ENCODE measurements at regions not wholly inside any gene's neighbourhood (a gene's known extent, or its start where the extent isn't known, plus 50 kb on each side); places are given as distances from the start of the nearest gene placed in this dataset.

DNA sequence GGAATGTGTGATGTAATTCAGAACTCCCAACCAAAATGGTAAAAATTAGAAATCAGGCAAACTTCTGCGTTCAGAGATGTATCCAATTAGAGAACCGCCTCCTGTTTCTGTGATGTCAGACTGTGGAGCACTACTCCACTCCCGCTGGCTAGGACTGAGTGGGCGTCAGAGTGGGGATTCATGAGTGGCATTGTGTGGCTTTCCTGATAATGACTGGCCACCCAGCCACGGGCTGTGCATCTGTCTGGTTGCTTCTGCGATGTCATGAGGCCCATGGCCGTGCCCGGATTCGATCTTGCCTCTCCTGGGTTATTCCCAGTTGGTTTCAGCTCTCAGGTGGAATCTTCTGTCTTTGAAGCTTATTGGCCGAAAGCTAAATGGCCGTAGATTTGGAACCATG lies 87.1 kb upstream of the KCNA1 start:
- no peak overlapping the region for H3K27ac ChIP-seq
- ChIA-PET CTCF (interaction anchor here (0.6 kb wide), 1 partner anchor 192 kb away, joined by 4 read pairs; no protein-coding TSS in a partner anchor), POLR2A (ENCODE audit: low non-redundant PET) (no interaction called here)
- TF ChIP-seq CTCF (conservative IDR thresholded peaks at IDR 0.05; ENCODE audit: low read depth): no peak
- DNase-seq (ENCODE audit: low spot score): no peak

- peak; percentile 25 for DNase-seq (ENCODE audit: low spot score)
- no peak for TF ChIP-seq CTCF (conservative IDR thresholded peaks at IDR 0.05; ENCODE audit: low read depth)
- H3K27ac ChIP-seq: no peak overlapping the region
- CTCF ChIA-PET: no interaction called here
- POLR2A ChIA-PET (ENCODE audit: low non-redundant PET): no interaction called here
Observed at GRCh38 chr12:4824380-4824779, 85.3 kb upstream of the KCNA1 start.

DNA sequence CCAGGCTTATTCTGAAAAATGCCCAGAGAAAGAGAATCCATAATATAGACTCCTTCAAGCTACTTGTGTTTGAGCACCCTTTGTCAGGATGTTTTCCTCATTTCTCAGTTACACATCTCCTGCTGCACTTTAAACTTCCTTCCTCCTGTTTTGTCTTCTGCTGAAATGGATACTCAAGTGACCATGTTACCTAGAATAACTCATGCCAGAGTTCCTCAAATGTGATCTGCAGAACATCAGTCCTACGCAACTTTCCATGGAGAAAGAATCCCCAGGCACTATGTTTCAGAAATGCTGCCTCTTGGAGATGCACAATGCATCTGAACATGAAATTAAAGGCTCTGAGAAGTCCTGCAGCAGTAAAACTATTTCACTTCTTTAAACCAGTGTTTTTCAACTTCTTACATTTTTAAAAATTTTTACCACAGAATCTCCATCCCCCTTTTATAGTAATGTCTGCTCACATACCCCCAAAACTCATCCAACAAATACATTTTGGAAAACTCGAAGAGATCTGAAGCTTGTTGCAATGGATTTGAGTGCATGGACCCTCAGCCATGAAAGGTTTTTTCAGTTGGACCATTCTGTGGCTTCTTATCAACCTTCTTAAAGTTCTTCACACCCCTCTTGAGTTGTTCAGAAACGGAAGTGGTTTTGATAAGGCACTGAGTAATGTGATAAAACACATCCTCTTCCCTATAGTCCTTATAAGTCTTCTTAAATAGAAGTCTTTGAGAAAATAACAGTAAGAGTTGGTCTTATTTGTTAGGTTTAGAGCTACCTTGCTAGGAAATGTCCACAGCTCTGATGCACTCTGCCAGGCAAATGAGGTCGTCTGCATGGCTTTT lies 84.5 kb upstream of the KCNA1 start:
- no peak for TF ChIP-seq CTCF (conservative IDR thresholded peaks at IDR 0.05; ENCODE audit: low read depth)
- ChIA-PET POLR2A (ENCODE audit: low non-redundant PET) (no interaction called here), CTCF (no interaction called here)
- no peak overlapping the region for H3K27ac ChIP-seq
- DNase-seq (ENCODE audit: low spot score): no peak

DNA sequence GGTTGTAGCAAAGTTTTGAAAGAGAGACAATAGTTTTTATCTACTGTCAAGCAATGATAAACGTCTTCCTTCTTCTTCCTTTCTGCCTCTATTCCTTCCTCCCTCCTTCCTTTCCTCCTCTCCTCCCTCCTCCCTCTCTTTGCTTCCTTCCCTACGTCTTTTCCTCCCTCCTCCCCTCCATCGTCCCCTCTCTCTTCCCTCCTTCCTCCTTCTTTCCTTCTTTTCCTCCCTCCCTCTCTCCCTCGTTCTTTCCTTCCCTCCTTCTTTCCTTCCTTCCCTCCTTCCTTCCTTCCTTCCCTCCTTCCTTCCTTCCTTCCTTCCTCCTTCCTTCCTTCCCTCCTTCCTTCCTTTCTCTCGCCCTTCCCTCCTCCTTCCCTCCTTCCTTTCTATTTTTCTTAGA lies 82.8 kb upstream of the KCNA1 start:
- ChIA-PET CTCF (no interaction called here), POLR2A (ENCODE audit: low non-redundant PET) (no interaction called here)
- no peak for TF ChIP-seq CTCF (conservative IDR thresholded peaks at IDR 0.05; ENCODE audit: low read depth)
- H3K27ac ChIP-seq: no peak overlapping the region
- DNase-seq (ENCODE audit: low spot score): no peak

- DNase-seq (ENCODE audit: low spot score): no peak
- no peak for TF ChIP-seq CTCF (conservative IDR thresholded peaks at IDR 0.05; ENCODE audit: low read depth)
- ChIA-PET POLR2A (ENCODE audit: low non-redundant PET) (no interaction called here), CTCF (no interaction called here)
- H3K27ac ChIP-seq: no peak overlapping the region
Observed at GRCh38 chr12:4828176-4828575, 81.5 kb upstream of the KCNA1 start.

- H3K27ac ChIP-seq: no peak overlapping the region
- POLR2A ChIA-PET (ENCODE audit: low non-redundant PET): no interaction called here
- DNase-seq (ENCODE audit: low spot score): no peak
Observed at GRCh38 chr12:4829161-4829792, 80.4 kb upstream of the KCNA1 start.

More at GRCh38 chr12:4829161-4829792, 80.4 kb upstream of the KCNA1 start:
- TF ChIP-seq CTCF (conservative IDR thresholded peaks at IDR 0.05; ENCODE audit: low read depth): no peak
- CTCF ChIA-PET: interaction anchor here (1.0 kb wide), 1 partner anchor 20 kb away, joined by 4 read pairs; no protein-coding TSS in a partner anchor
